ENCODE measurements at regions not wholly inside any gene's neighbourhood (a gene's known extent, or its start where the extent isn't known, plus 50 kb on each side); places are given as distances from the start of the nearest gene placed in this dataset.
"Not testable (repeated sequence)": the region's sequence is repeated elsewhere in the genome, so short reads cannot be mapped to it uniquely, and the experiment has no call there.

- DNase-seq (ENCODE audit: low spot score), result no peak
These were observed 209.7 kb downstream of the OTUD1 start for GRCh38 chr10:23648618-23649017.

- DNase-seq (ENCODE audit: low spot score), result peak; percentile 12
These were observed 217.9 kb downstream of the OTUD1 start for GRCh38 chr10:23656735-23657134.

DNA sequence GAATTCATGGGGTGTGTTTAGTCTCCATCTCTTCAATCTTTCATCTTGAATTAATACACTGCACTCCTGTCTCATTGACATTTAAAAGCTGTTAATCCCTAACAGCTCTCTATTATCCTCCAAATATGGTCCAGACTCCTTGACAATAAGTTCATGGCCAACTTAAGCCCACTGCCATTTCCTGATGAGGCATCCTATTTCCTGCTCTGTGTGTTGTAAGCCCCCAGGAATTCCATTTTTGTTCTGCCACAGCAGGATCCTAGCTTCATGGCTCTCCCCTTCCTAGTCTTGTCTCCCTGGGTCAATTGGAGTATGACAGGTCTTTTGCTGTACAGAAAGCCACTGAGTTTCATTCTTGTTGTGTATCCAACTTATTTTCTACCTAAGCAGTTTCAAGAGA, 218.8 kb downstream of the OTUD1 start:
- no peak for DNase-seq (ENCODE audit: low spot score)

- DNase-seq (ENCODE audit: low spot score), result not testable (repeated sequence)
These were observed 233.0 kb downstream of the OTUD1 start for GRCh38 chr10:23671866-23672265.

DNA sequence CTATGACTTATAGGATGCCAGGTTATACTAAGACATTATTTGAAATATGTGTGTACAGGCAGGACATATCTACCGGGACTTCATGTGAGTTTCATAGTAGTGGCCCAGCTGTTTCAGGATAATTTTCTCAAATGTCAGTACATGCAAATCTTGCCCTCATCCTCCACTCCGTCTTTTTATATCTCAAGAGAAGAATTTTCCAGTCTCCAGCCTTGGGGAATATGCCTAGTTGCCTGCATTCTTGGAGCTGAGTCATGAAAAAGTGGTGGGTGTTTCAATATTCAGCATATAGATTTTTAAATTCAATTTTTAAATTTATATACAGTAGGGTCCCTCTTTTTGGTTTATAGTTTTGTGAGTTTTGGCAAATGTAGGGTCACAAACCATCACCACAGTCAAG, 236.7 kb downstream of the OTUD1 start:
- no peak for DNase-seq (ENCODE audit: low spot score)

DNA sequence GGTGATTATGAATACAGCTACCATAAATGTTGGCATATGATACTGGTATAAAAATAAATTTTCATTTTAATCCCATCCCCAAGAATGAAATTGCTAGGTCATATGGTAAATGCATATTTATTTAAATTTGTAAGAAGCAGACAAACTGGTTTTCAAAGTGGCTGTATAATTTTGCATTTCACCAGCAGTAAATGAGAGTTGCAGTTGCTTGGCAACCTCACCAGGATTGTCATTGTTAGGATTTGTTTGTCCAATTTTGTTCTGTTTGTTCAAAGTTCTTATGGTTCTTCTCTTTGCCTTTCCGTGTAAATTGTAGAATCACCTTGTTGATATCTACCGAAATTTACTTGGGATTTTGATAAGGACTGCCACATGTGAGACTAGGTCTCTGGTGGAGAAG, 237.4 kb downstream of the OTUD1 start:
- no peak for DNase-seq (ENCODE audit: low spot score)

DNA sequence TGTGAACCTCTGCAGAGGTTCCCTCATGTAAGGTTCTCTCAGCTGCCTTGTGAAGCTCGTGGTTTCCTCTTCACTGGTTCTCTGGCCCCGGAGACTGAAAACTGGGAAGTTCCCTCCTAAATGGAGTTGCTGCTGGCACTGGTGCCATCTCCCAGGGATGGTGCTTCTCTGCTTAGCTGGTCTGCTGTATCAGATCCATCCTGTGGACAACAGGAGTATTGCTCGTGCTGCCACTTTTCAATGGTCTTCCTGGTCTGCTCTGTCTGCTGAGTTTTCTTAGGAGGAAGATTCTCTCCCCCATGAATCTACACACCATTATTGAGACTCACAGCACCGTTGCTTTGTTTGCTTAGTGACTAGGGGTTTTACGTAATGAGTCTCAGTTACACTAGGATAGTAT, 247.8 kb downstream of the OTUD1 start:
- no peak for DNase-seq (ENCODE audit: low spot score)

- no peak for DNase-seq (ENCODE audit: low spot score)
These were observed 253.9 kb downstream of the OTUD1 start for GRCh38 chr10:23692736-23693135.

- no peak for DNase-seq (ENCODE audit: low spot score)
These were observed 254.6 kb downstream of the OTUD1 start for GRCh38 chr10:23693501-23693901.

- no peak for DNase-seq (ENCODE audit: low spot score)
These were observed 255.1 kb downstream of the OTUD1 start for GRCh38 chr10:23693925-23694324.

GRCh38 chr10:23694446-23694920, 255.6 kb downstream of the OTUD1 start:
- DNase-seq (ENCODE audit: low spot score), result no peak

GRCh38 chr10:23694921-23695824, 256.3 kb downstream of the OTUD1 start:
- no peak for DNase-seq (ENCODE audit: low spot score)

DNA sequence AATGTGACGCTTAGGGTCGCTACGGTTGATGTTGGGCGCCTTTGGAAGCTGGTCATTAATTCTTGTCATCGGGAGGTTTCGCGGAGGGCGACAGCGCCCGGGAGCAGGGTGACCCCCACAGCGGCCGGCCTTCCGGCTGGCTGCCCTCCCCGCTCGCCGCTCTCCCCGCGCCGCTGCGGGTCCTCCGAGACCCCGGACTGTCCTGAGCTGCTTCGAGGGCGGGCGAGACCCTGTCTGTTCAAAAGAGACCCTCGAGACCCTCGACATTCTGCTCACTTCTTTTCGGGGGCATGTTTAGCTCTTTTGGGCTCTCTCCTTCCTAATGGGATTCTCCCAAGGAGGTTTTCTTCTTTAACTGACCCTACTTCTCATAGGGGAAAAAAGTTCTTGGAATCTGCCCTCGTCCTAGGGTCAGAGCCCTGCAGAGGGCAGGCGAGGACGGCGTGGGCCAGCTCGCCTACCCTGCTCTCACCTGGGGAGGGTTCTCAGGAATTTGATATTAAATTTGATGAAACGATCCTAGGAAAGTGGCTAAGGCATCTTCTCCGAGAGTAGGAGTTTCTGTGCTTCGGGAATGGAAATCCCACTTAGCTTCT, 257.0 kb downstream of the OTUD1 start:
- no peak for DNase-seq (ENCODE audit: low spot score)

GRCh38 chr10:23696476-23696875, 257.6 kb downstream of the OTUD1 start:
- DNase-seq (ENCODE audit: low spot score), result no peak

DNA sequence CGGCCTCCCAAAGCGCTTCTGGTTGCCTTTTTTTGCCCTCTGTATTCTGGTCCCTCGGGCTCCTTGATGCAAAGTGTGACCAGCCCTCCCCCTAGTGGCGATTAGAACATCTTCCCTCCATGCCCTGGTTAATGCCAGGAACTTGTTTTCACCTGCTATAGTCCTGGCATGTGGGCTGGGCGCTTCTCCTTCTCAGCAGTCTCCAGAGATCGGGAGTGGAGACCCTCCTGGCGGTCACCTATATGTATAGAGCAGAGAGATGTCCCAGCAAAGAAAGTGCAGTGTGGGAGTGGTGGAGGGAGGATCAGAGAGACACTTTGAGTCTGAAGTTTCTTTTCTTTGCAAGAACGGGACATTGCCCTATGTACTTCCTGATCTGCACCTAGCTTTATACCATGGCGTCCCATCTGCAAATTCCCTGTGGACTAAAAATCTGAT, 264.1 kb downstream of the OTUD1 start:
- DNase-seq (ENCODE audit: low spot score), result peak; percentile 75

DNA sequence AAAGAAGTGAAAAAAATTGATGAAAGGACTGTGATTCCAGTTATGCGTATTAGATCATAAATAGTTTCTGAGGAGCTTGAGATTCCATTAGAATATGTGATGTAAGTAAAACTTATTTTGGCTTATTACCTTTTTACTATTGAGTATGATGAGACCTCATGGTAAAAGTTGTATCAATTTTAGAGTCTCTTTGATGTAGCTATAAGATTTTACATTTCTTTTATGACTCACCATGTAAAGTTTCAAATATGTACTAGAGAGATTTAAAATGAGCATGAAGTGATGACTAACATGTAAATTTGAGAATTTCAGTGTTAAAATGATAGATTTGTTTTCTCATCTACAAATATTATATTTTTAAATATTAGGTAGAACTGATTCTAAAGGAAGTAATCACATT, 276.5 kb downstream of the OTUD1 start:
- no peak for DNase-seq (ENCODE audit: low spot score)

- no peak for DNase-seq (ENCODE audit: low spot score)
These were observed 279.0 kb downstream of the OTUD1 start for GRCh38 chr10:23717913-23718312.

DNA sequence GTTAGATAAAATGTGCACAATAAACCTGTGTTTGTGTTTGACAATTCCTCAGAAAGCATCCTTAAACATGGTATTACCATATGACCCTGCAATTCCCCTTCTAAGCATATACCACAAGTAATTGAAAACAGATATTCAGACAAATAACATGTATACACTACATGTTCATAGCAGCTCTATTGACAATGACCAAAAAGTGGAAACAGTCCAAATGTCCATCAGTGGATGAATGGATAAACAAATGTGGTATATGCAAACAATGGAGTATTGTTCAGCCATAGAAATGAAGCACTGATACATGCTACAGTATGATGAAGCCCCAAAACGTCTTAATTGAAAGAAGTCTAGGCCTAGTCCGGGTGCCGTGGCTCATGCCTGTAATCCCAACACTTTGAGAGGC, 280.1 kb downstream of the OTUD1 start:
- DNase-seq (ENCODE audit: low spot score), result peak; percentile 89

GRCh38 chr10:23723796-23724195, 284.9 kb downstream of the OTUD1 start:
- DNase-seq (ENCODE audit: low spot score), result no peak

- DNase-seq (ENCODE audit: low spot score), result no peak
These were observed 286.7 kb downstream of the OTUD1 start for GRCh38 chr10:23725548-23725947.

- DNase-seq (ENCODE audit: low spot score), result no peak
These were observed 303.5 kb downstream of the OTUD1 start for GRCh38 chr10:23742368-23742767.

DNA sequence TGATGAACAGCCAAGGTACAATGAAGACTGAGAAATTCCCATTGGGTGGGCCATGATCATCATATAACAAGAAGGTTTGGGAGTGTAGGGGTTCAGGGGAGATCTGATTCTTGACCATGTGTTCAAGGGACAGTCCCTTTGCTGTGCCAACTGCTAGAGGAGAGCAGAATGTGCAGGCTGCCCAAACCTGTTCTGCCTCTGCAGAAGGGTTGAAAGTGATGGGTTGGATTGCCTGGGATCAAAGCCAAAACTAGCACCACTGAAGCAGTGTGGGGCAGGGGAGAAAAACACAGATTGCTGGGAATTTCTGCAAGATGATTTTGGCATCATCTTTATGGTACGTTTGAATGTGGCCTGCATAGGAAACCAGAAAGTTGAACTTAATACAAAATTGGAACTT, 303.9 kb downstream of the OTUD1 start:
- no peak for DNase-seq (ENCODE audit: low spot score)

DNA sequence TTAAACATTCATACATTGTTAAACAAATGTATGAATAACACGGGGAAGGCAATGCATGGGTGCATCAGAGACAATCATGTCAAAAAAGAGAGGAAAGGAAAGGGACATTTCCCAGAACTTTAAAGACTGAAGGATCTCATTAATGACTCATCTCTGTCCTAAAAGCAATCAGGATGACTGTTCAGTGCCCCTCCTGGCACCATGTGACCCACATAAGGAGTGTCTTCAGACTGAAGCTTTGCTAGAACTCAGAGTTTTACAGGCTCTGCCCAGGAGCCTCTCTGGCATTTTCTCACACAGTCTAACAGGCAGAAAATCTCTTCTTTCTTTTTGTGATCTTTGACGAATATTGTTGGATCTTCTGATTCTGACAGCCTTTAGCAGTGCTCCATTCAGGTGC, 315.3 kb downstream of the OTUD1 start:
- DNase-seq (ENCODE audit: low spot score), result no peak

All from pons (tissue), 1 donor.